LNCAP (cell line): ENCODE measurements at regions not wholly inside any gene's neighbourhood (a gene's known extent, or its start where the extent isn't known, plus 50 kb on each side); places are given as distances from the start of the nearest gene placed in this dataset.

Experiments
- CTCF ChIP-seq: fragments of 450-650 bp; IDR thresholded peaks from 2 replicates; pipeline ENCODE4 v1.5.1; 2017; ENCODE audit warnings: mild to moderate bottlenecking

DNA sequence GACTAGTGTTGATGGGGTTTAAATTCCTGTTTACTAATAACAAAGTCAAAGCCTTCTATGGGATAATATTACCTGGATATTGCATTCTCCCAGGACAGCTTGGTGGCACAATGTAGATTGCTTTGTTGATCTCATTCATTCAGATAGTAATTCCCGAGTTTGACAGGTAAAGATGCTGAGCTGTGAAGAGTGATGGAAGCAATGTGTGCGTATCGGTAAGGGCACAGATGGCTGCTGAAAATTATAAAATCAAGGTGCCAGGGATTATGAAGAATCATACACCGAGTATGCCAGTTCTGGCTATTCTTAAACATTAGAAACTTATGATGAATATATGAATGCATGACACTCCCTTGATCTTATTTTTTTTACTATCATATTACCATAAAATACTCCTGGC is 100.6 kb upstream of the CNTNAP4 start:
- no peak for TF ChIP-seq CTCF

- TF ChIP-seq CTCF: no peak
Observed at GRCh38 chr16:76182041-76182635, 95.1 kb upstream of the CNTNAP4 start.

DNA sequence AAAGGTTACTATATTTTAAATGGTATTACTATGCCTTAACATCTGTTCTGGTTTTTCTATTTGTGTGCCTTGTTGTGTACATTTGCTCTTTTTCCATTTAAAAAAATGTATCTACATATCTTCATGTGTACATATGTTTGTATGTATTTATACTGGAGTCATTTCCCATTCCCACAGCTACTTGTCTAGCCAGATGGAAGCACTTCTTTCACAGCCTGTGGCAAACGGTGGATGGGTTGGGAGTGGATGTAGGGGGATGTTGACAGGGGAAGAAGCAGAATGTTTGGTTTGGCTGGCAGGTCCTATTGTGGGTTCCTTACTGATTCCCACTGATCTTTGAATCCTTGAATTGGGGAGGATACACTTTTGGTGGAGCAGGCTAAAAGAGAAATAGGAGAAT is 93.6 kb upstream of the CNTNAP4 start:
- no peak for TF ChIP-seq CTCF

- TF ChIP-seq CTCF: no peak
Observed at GRCh38 chr16:76190057-76190456, 87.1 kb upstream of the CNTNAP4 start.

DNA sequence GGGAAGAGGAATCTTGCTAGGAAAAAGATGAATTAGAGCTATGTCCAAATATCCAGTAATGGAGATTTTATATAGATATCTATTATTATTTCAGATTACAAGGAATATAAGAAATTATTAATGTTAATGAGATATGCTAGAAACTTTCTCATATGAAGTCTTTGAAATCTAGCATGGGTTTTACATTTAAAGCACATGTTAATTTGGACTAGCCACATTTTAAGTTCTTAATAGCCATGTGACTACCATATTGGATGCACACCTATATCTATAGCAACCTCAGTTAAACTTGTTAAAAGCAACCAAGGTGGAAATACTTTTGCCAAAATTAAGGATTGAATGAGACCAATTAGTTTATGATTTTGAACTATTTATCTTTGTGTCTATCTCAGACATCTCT is 86.7 kb upstream of the CNTNAP4 start:
- TF ChIP-seq CTCF: no peak

DNA sequence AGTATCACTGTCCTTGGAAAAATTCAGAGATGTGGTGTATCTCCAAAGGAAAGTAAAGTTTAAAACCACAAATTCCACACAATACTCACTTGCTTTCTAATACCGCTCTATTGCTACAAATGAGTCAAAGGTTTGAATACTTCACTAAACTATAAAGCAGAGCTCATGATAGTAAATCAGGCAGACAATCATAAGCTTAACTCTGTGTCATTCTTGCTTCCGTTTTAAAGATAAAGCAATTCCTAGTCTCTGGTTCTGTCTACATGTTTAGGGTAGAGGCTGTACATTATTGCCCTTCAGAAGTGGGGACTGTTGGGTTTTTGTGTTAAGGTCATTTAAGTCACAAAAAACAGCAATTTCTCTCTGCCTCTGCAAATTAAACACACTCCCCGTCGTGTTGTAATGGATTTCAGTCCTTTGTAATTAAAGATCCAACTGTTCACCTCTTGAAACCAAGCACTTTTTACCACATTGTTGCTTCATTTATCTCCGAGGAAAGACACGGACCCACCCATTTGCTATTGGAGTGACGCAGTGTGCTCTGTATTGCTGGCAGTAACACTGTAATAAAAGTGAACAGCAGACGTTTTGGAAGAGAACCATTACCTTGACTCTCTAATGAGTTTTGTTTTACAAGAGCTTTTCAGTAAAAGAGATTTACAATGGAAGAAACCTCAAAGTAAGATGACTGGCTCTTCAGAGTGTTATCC is 83.1 kb upstream of the CNTNAP4 start:
- no peak for TF ChIP-seq CTCF

GRCh38 chr16:76194616-76195015 is 82.6 kb upstream of the CNTNAP4 start:
- TF ChIP-seq CTCF: no peak
